ENCODE measurements at regions not wholly inside any gene's neighbourhood (a gene's known extent, or its start where the extent isn't known, plus 50 kb on each side); places are given as distances from the start of the nearest gene placed in this dataset.

DNA sequence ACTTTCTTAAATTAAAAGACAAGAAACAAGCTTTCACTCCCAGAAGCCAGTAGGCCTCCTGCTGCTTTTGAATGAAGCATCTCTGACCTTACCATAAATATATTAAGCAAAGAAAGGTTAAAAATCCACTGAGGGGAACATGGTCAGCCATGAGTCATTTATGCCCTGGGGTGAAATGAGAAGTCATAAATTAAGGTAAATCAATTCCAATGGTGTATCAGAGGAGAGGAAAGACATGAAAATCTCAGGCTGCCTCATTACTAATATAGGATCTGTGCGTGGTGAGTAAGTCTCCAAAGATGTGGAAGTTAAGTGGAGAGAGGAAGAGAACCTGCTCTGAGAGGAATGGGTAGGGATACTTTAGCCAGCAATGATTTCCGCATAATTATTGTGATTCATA is 292.3 kb upstream of the CHAC2 start:
- no peak overlapping the region for H3K27ac Mint-ChIP-seq
- H3K9me3 Mint-ChIP-seq: no peaks in the 10 kb centered on the region
- ATAC-seq: no peak
- no peaks in the 10 kb centered on the region for H3K4me1 Mint-ChIP-seq (ENCODE audit: low read depth)
- TF ChIP-seq, protein P1, sequence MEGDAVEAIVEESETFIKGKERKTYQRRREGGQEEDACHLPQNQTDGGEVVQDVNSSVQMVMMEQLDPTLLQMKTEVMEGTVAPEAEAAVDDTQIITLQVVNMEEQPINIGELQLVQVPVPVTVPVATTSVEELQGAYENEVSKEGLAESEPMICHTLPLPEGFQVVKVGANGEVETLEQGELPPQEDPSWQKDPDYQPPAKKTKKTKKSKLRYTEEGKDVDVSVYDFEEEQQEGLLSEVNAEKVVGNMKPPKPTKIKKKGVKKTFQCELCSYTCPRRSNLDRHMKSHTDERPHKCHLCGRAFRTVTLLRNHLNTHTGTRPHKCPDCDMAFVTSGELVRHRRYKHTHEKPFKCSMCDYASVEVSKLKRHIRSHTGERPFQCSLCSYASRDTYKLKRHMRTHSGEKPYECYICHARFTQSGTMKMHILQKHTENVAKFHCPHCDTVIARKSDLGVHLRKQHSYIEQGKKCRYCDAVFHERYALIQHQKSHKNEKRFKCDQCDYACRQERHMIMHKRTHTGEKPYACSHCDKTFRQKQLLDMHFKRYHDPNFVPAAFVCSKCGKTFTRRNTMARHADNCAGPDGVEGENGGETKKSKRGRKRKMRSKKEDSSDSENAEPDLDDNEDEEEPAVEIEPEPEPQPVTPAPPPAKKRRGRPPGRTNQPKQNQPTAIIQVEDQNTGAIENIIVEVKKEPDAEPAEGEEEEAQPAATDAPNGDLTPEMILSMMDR (IDR thresholded peaks at IDR 0.05): no peak
- POLR2A ChIA-PET: no interaction called here
- H3K36me3 Mint-ChIP-seq (ENCODE audit: low read depth): no peaks in the 10 kb centered on the region
- DNase-seq: no peak
- H3K4me3 Mint-ChIP-seq: no peak overlapping the region
- H3K27me3 Mint-ChIP-seq: no peaks in the 10 kb centered on the region
- CTCF ChIA-PET: no interaction called here
- intact Hi-C loops (cut with micrococcal nuclease): no loop called here

DNA sequence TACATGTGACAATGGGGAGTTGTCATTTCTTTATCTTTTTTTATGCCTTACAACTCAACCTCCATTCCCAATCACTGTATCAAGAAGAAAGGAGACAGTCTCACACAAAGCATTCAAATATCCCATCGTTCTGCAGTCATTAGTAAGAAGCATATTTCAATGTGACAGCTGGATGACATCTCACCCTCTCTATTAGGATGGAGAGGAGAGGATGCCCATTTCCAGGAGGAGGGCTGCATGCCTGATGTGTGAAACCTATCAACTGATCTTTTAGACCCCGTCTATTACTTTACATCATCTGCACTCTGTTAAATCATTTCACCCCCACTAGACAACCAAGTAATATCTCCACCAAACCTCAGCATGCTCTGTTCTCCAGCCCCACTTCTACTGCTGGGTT is 292.7 kb upstream of the CHAC2 start:
- H3K9me3 Mint-ChIP-seq: no peaks in the 10 kb centered on the region
- POLR2A ChIA-PET: no interaction called here
- intact Hi-C loops (cut with micrococcal nuclease): no loop called here
- TF ChIP-seq, protein P1 (IDR thresholded peaks at IDR 0.05): no peak
- no peak overlapping the region for H3K27ac Mint-ChIP-seq
- ATAC-seq: no peak
- DNase-seq: no peak
- H3K36me3 Mint-ChIP-seq (ENCODE audit: low read depth): no peaks in the 10 kb centered on the region
- H3K4me3 Mint-ChIP-seq: no peak overlapping the region
- CTCF ChIA-PET: no interaction called here
- no peaks in the 10 kb centered on the region for H3K4me1 Mint-ChIP-seq (ENCODE audit: low read depth)
- no peaks in the 10 kb centered on the region for H3K27me3 Mint-ChIP-seq

DNA sequence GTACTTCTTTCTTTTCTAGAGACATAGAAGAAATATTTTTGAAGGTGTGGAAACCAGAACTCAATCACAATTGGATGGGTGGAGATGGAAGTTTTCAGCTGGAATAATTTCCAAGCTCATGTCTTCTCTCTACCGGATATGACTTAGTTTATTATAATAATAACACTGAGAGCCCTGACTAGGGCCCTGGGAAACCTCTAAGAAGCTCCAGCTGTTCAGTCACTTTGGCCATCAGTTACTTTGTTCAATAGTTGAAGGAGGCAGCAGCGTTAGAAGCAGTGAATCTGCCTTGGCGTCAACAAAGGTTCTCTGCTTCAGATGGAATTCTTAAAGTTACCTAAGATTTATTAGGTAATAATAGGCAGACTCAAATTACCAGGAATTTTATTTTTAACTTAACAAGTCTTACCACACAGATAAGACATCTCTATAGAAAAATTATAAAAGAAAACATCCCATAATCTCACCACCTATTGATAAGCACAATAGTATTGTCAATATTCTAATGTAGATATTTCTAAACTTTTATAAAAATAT is 293.8 kb upstream of the CHAC2 start:
- Mint-ChIP-seq H3K9me3 (no peaks in the 10 kb centered on the region), H3K27ac (no peak overlapping the region), H3K4me3 (no peak overlapping the region), H3K4me1 (ENCODE audit: low read depth) (no peaks in the 10 kb centered on the region), H3K27me3 (no peaks in the 10 kb centered on the region), H3K36me3 (ENCODE audit: low read depth) (no peaks in the 10 kb centered on the region)
- ChIA-PET POLR2A (no interaction called here), CTCF (no interaction called here)
- TF ChIP-seq, protein P1 (IDR thresholded peaks at IDR 0.05): no peak
- intact Hi-C loops (cut with micrococcal nuclease): no loop called here
- ATAC-seq (no peak), DNase-seq (no peak)

- ATAC-seq (no peak), DNase-seq (no peak)
- Mint-ChIP-seq H3K27ac (no peak overlapping the region), H3K4me1 (ENCODE audit: low read depth) (no peaks in the 10 kb centered on the region), H3K9me3 (no peaks in the 10 kb centered on the region), H3K4me3 (no peak overlapping the region), H3K36me3 (ENCODE audit: low read depth) (no peaks in the 10 kb centered on the region), H3K27me3 (no peaks in the 10 kb centered on the region)
- ChIA-PET POLR2A (no interaction called here), CTCF (no interaction called here)
- TF ChIP-seq, protein P1 (IDR thresholded peaks at IDR 0.05): no peak
- intact Hi-C loops (cut with micrococcal nuclease): no loop called here
These were observed 294.4 kb upstream of the CHAC2 start for GRCh38 chr2:53473236-53473635.

GRCh38 chr2:53467467-53468180 is 300.0 kb upstream of the CHAC2 start:
- no peak for ATAC-seq
- POLR2A ChIA-PET: no interaction called here
- intact Hi-C loops (cut with micrococcal nuclease): no loop called here
- CTCF ChIA-PET: no interaction called here
- DNase-seq: no peak
- H3K27ac Mint-ChIP-seq: no peak overlapping the region
- H3K4me1 Mint-ChIP-seq (ENCODE audit: low read depth): no peaks in the 10 kb centered on the region
- peaks cover 2% of the 10 kb centered on the region for H3K27me3 Mint-ChIP-seq
- no peak overlapping the region for H3K4me3 Mint-ChIP-seq
- H3K9me3 Mint-ChIP-seq: no peaks in the 10 kb centered on the region
- TF ChIP-seq, protein P1 (IDR thresholded peaks at IDR 0.05): no peak
- no peaks in the 10 kb centered on the region for H3K36me3 Mint-ChIP-seq (ENCODE audit: low read depth)
